Effector memory CD4-positive, alpha-beta T cell (primary cell): ENCODE measurements at regions not wholly inside any gene's neighbourhood (a gene's known extent, or its start where the extent isn't known, plus 50 kb on each side); places are given as distances from the start of the nearest gene placed in this dataset.

Experiments used
- DNase-seq, 3 donors: peaks; one replicate each; pipeline ENCODE4 v3.0.0-alpha.2; 2020
- H3K27ac ChIP-seq: 2 replicates; pipeline ENCODE4 v1.7.0; 2013; ENCODE audit warnings: mild to moderate bottlenecking, low read length, moderate library complexity; ENCODE audit not compliant: insufficient read depth, poor library complexity, severe bottlenecking
- H3K27me3 ChIP-seq: replicated peaks from 2 replicates; pipeline ENCODE4 v1.7.0; 2013; ENCODE audit warnings: mild to moderate bottlenecking, low read length; ENCODE audit not compliant: insufficient read depth, control insufficient read depth, poor library complexity, severe bottlenecking
- H3K36me3 ChIP-seq: 2 replicates; pipeline ENCODE4 v1.7.0; 2013; ENCODE audit warnings: mild to moderate bottlenecking, low read length, moderate library complexity; ENCODE audit not compliant: control insufficient read depth, insufficient read depth
- H3K4me1 ChIP-seq: 2 replicates; pipeline ENCODE4 v1.7.0; 2013; ENCODE audit warnings: low read length, mild to moderate bottlenecking; ENCODE audit not compliant: control insufficient read depth, insufficient read depth, poor library complexity, severe bottlenecking
- H3K4me3 ChIP-seq: 2 replicates; pipeline ENCODE4 v1.7.0; 2013; ENCODE audit warnings: low read length, low read depth, mild to moderate bottlenecking; ENCODE audit not compliant: insufficient read depth, poor library complexity, severe bottlenecking
- H3K9me3 ChIP-seq: 2 replicates; pipeline ENCODE4 v1.7.0; 2013; ENCODE audit warnings: mild to moderate bottlenecking, low read length, moderate library complexity; ENCODE audit not compliant: control insufficient read depth

DNA sequence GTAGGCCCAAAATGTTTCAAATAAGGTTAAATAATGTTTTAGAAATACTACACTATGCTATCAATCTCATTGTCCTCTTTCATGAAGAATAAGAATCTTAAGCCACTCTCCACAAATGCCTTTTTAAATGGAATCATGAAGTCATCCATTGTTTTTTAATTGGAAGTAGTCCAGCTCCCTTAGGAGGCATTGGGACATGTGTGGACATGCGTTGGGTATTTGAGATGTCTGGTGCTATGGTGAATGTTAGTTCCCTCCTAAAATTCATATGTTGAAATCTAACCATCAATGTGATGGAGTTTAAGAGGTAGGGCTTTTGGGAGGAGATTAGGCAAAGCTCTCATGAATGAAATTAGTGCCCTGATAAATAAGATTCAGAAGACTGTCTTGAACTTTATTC, 289.0 kb downstream of the C4orf33 start:
- Histone ChIP-seq H3K27ac (no peak overlapping the region), H3K36me3 (no peaks in the 10 kb centered on the region), H3K27me3 (no peaks in the 10 kb centered on the region), H3K4me3 (no peak overlapping the region), H3K9me3 (no peaks in the 10 kb centered on the region), H3K4me1 (no peaks in the 10 kb centered on the region)
- DNase-seq, result no peak

DNA sequence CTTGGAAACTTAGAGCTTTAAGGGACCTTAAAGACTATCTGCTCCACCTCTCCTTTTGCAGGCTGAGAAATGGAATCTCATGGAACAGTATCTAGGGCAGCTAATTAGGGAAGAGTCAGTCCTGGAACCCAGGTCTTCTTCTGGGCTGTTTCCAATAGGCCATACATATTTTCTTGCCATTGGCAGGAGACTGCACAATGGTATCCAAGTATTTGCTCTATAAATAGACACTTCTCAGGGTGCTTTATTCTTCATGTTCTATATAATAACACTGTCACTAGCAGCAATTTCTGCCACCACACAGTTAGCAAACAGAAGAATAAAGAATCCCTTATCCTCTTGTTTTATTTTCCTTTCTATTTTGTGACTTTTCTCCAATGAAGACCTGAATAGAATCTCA, 291.7 kb downstream of the C4orf33 start:
- DNase-seq, result no peak
- no peaks in the 10 kb centered on the region for H3K4me1 ChIP-seq
- no peak overlapping the region for H3K4me3 ChIP-seq
- no peak overlapping the region for H3K27ac ChIP-seq
- H3K36me3 ChIP-seq, result no peaks in the 10 kb centered on the region
- no peaks in the 10 kb centered on the region for H3K27me3 ChIP-seq
- H3K9me3 ChIP-seq, result no peaks in the 10 kb centered on the region

DNA sequence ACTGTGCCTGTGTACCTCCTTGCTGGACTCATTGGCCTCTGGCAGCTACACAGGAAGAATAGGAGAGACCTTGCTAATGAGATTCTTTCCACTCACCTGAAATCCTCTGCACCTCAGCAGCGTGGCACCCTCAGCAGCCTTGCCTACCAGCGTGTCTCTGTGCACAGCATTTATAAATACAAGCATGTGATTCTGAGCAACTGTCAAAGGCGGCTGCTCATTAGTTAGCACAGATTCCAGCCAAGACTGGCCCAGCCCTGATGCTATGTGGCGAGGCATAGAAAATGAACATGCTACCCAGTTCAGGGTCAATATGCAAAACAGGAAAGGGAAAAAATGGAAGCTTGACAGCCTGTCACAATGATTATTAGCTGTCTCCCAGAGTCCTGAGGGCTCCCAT, 298.0 kb downstream of the C4orf33 start:
- Histone ChIP-seq H3K4me1 (no peaks in the 10 kb centered on the region), H3K27ac (no peak overlapping the region), H3K36me3 (no peaks in the 10 kb centered on the region), H3K27me3 (no peaks in the 10 kb centered on the region), H3K4me3 (no peak overlapping the region), H3K9me3 (no peaks in the 10 kb centered on the region)
- DNase-seq, result no peak

DNA sequence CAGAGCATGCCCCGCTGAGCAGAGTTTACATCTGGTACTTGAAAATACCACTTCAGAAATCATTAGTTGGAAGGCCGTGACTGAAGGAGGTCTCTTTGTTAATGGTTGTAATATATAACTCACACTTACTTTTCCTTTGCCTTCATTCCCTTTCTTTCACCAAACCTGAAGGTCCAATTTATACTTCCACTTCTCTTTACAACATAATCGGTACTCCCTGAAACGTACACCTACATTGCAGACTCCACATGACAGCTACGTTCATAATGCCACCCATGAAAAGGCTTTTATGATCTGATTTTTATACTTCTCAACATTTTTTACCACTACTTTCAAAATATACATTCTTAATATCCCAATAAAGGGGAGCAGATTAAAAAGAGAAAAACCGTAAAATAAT, 298.7 kb downstream of the C4orf33 start:
- Histone ChIP-seq H3K27me3 (no peaks in the 10 kb centered on the region), H3K9me3 (no peaks in the 10 kb centered on the region), H3K4me3 (no peak overlapping the region), H3K36me3 (no peaks in the 10 kb centered on the region), H3K27ac (no peak overlapping the region), H3K4me1 (no peaks in the 10 kb centered on the region)
- DNase-seq, result no peak

DNA sequence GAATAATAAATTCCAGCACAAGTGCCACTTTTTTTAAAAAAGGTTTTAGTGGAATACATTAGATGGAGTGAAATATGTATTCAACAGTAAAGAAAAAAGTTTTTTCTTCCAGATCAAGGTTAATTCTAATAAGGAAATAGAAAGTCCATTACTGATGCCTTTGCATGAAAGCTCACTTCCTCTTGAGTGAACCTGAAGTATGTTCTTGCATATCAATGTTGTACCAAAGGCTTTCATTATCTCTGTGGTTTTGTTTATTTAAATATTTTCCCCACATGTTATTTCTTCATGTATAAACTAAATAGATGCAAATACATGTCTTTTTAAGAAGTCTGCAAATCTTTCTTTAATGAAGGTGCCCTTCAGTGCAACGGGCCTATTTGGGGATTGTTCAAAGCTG, 307.9 kb downstream of the C4orf33 start:
- Histone ChIP-seq H3K4me3 (no peak overlapping the region), H3K27me3 (no peaks in the 10 kb centered on the region), H3K4me1 (no peaks in the 10 kb centered on the region), H3K9me3 (no peaks in the 10 kb centered on the region), H3K27ac (no peak overlapping the region), H3K36me3 (no peaks in the 10 kb centered on the region)
- no peak for DNase-seq

DNA sequence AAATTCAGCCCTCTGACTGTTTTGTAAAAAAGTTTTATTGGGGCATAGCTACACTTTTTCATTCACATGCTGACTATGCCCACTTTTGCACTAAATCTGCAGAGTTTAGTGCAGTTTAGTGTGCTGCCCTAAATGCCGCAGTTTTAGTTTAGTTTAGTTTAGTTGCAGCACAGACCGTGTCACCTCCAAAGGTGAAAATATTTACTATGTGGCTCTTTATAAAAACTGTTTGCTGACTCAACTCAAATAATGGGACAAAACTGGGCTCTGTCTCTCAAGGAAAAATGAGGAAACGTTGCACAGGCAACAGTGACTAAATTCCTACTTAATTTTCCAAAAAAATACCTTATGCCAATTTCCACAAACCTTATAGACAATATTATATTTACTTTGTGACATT, 314.2 kb downstream of the C4orf33 start:
- H3K27ac ChIP-seq, result no peak overlapping the region
- DNase-seq, result no peak
- no peak overlapping the region for H3K4me3 ChIP-seq
- no peaks in the 10 kb centered on the region for H3K9me3 ChIP-seq
- no peaks in the 10 kb centered on the region for H3K27me3 ChIP-seq
- no peaks in the 10 kb centered on the region for H3K36me3 ChIP-seq
- H3K4me1 ChIP-seq, result no peaks in the 10 kb centered on the region

DNA sequence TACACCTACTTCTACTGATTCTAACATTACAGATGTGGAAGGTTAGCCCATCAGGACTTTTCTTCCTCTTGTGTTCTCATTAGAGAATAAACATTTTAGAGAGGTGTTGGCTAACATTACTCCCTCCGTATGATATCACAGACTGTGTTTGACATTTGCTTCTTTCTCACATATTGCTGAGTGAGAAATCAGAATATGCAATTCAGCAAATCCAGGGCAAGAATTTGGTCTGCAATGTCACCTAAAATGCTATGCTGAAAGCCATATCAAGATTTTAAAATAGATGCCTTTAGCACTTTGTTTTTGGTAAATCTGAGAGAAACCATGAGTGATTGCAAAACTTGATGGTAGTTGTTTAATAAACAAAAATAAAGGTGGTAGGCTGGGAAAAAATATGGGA, 319.1 kb downstream of the C4orf33 start:
- H3K27ac ChIP-seq, result no peak overlapping the region
- no peaks in the 10 kb centered on the region for H3K9me3 ChIP-seq
- H3K4me3 ChIP-seq, result no peak overlapping the region
- no peaks in the 10 kb centered on the region for H3K36me3 ChIP-seq
- H3K4me1 ChIP-seq, result no peaks in the 10 kb centered on the region
- no peak for DNase-seq
- H3K27me3 ChIP-seq, result no peaks in the 10 kb centered on the region

DNA sequence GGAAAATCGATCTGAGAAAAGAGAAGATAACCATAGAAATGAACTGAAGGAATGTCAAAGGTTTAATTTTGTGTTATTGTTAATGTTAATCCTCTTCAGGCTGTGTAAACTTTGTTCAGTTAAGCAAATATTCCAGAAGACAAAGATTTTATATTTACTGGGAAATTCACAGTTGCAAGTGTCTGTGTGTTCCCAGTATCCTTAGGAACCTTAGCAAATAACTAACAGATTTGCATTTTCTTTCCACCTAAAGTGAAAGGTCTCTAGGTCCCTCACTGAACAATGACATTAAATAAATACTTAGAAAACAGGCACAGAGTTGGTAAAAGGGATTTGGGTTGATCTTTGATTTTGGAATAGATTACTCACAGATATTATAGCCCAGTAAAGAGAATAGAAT, 324.7 kb downstream of the C4orf33 start:
- Histone ChIP-seq H3K9me3 (no peaks in the 10 kb centered on the region), H3K36me3 (no peaks in the 10 kb centered on the region), H3K27ac (no peak overlapping the region), H3K4me1 (no peaks in the 10 kb centered on the region), H3K27me3 (no peaks in the 10 kb centered on the region), H3K4me3 (no peak overlapping the region)
- DNase-seq, result no peak

DNA sequence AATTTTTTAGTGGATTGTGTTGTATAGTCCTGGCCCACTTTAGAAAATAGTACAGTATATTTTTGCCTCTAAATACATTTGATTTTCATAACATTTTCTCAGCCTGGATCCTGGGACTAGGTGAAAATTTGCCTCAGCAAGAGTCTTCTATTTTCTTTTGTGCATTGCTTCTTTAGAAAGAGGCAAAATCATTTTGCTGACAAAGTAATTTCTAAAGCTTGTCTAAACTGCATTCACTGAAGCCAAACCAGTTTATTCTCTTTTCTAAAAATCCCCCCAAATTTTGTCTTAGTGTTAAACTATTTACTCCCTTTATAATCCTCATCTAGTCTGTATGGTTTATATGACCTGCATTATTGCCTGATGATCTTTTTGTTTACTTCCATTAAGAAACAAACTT, 326.3 kb downstream of the C4orf33 start:
- Histone ChIP-seq H3K4me1 (no peaks in the 10 kb centered on the region), H3K9me3 (no peaks in the 10 kb centered on the region), H3K27ac (no peak overlapping the region), H3K27me3 (no peaks in the 10 kb centered on the region), H3K36me3 (no peaks in the 10 kb centered on the region), H3K4me3 (no peak overlapping the region)
- DNase-seq, result no peak

DNA sequence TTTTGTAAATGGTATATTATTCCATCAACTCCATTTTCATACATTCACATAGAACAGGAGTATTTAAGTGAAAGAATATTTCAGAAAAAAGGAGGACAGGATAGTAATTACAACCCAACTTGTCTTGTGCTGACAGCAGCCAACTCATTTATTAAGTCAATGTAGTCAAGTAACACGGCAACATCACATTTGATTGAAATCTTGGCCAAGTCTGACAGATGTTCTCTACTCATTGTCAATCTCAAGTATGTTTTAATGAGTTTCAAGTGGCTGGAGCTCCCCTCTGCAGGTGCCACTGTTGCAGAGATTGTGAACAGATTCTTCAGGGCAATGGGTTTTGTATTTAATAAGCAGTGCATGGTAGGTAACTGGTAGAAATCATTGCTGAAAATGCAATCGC, 332.5 kb downstream of the C4orf33 start:
- H3K4me3 ChIP-seq, result no peak overlapping the region
- H3K36me3 ChIP-seq, result no peaks in the 10 kb centered on the region
- no peaks in the 10 kb centered on the region for H3K9me3 ChIP-seq
- no peaks in the 10 kb centered on the region for H3K4me1 ChIP-seq
- no peaks in the 10 kb centered on the region for H3K27me3 ChIP-seq
- no peak overlapping the region for H3K27ac ChIP-seq
- no peak for DNase-seq
